Loucy (cell line): ENCODE measurements at regions not wholly inside any gene's neighbourhood (a gene's known extent, or its start where the extent isn't known, plus 50 kb on each side); places are given as distances from the start of the nearest gene placed in this dataset.

ENCODE experiments used
- EZH2phosphoT487 ChIP-seq: fragments of 200-600 bp; IDR thresholded peaks from 2 replicates; pipeline ENCODE4 v1.6.1; 2018; ENCODE audit warnings: antibody characterized with exemption, mild to moderate bottlenecking, moderate library complexity, borderline replicate concordance
- TF ChIP-seq, protein P1 (sequence below): fragments of 200-600 bp; sonication (generic); conservative IDR thresholded peaks from 2 replicates; pipeline ENCODE4 v1.5.1; 2014; ENCODE audit warnings: mild to moderate bottlenecking, antibody characterized with exemption, low read length

DNA sequence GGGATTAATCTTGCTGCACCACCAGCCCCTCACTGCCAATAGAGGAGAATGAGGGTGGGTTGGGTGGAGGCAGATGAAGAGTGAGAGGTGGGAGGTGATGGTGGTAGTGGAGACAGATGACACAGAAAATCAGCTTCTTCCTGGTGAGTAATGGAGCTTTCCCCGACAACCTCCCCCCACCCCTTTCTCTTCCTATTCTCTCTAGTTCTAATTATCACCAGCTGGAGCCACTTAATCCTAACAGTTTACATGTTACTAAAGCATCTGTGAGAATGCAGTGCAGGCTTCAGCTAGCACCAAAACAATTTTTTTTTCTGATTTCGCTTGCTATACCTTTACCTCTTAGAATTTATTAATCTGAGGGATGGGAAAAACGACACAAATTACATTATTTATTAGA lies 116.1 kb upstream of the DNAJC19 start:
- no peak for TF ChIP-seq EZH2phosphoT487
- TF ChIP-seq, protein P1, sequence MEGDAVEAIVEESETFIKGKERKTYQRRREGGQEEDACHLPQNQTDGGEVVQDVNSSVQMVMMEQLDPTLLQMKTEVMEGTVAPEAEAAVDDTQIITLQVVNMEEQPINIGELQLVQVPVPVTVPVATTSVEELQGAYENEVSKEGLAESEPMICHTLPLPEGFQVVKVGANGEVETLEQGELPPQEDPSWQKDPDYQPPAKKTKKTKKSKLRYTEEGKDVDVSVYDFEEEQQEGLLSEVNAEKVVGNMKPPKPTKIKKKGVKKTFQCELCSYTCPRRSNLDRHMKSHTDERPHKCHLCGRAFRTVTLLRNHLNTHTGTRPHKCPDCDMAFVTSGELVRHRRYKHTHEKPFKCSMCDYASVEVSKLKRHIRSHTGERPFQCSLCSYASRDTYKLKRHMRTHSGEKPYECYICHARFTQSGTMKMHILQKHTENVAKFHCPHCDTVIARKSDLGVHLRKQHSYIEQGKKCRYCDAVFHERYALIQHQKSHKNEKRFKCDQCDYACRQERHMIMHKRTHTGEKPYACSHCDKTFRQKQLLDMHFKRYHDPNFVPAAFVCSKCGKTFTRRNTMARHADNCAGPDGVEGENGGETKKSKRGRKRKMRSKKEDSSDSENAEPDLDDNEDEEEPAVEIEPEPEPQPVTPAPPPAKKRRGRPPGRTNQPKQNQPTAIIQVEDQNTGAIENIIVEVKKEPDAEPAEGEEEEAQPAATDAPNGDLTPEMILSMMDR = no peak
